PC-3 (cell line): ENCODE measurements at regions not wholly inside any gene's neighbourhood (a gene's known extent, or its start where the extent isn't known, plus 50 kb on each side); places are given as distances from the start of the nearest gene placed in this dataset.

ENCODE experiments used
- ATAC-seq: fragments of 200-7000 bp; cut with Tn5 transposase; 2 replicates; pipeline ENCODE4 v1.9.1; 2020; ENCODE audit warnings: mild to moderate bottlenecking, moderate library complexity
- BruUV-seq: library from RNA; stranded (reverse); fragments of 400-500 nt; replicated peaks from 2 replicates; lab custom pipeline; 2021; lab: Mats Ljungman, UMichigan
- CTCF ChIA-PET: fragments of 300-600 bp; sonication (Branson Sonifier 250); formaldehyde crosslinking; loops from one replicate; lab custom pipeline; 2022; ENCODE audit warnings: antibody characterized with exemption; lab: Charles Lee
- POLR2A ChIA-PET: fragments of 300-600 bp; sonication (Branson Sonifier 250); formaldehyde crosslinking; loops from one replicate; lab custom pipeline; 2022; ENCODE audit warnings: antibody characterized with exemption; ENCODE audit not compliant: unreplicated experiment; lab: Charles Lee
- DNase-seq: peaks from one replicate; pipeline ENCODE4 v3.0.0-alpha.2; 2015
- H2AFZ ChIP-seq: fragments of 300-600 bp; sonication (generic); 2 replicates; pipeline ENCODE4 v1.6.0; 2016; ENCODE audit warnings: antibody characterized with exemption, low read length
- H3F3A ChIP-seq: fragments of 300-600 bp; sonication (generic); one replicate; pipeline ENCODE4 v1.6.0; 2017; ENCODE audit warnings: antibody characterized with exemption, low read length, control low read depth, mild to moderate bottlenecking; ENCODE audit not compliant: unreplicated experiment
- H3K27ac ChIP-seq: fragments of 300-600 bp; sonication (generic); 2 replicates; pipeline ENCODE4 v1.5.1; 2016; ENCODE audit warnings: mild to moderate bottlenecking, low read length
- H3K27me3 ChIP-seq: fragments of 300-600 bp; sonication (generic); 2 replicates; pipeline ENCODE4 v1.6.1; 2016; ENCODE audit warnings: low read length, mixed read lengths
- H3K36me3 ChIP-seq: fragments of 300-600 bp; sonication (generic); 2 replicates; pipeline ENCODE4 v1.6.1; 2016; ENCODE audit warnings: low read depth, mixed run types, low read length, mixed read lengths
- H3K4me1 ChIP-seq: fragments of 300-600 bp; sonication (generic); 2 replicates; pipeline ENCODE4 v1.5.1; 2016; ENCODE audit warnings: low read length; ENCODE audit not compliant: insufficient read depth
- H3K4me2 ChIP-seq: fragments of 300-600 bp; sonication (generic); 2 replicates; pipeline ENCODE4 v1.6.0; 2016; ENCODE audit warnings: low read length
- H3K4me3 ChIP-seq: fragments of 300-600 bp; sonication (generic); 2 replicates; pipeline ENCODE4 v1.5.1; 2016; ENCODE audit warnings: mild to moderate bottlenecking, low read length, mixed read lengths
- H3K79me2 ChIP-seq: fragments of 300-600 bp; sonication (generic); 2 replicates; pipeline ENCODE4 v1.6.1; 2017; ENCODE audit warnings: low read length, mixed read lengths
- H3K9ac ChIP-seq: fragments of 300-600 bp; sonication (generic); 2 replicates; pipeline ENCODE4 v1.6.0; 2016; ENCODE audit warnings: mild to moderate bottlenecking, low read length
- H3K9me2 ChIP-seq: fragments of 300-600 bp; sonication (generic); replicated peaks from 2 replicates; pipeline ENCODE4 v1.6.1; 2016; ENCODE audit warnings: mixed run types, low read length, mixed read lengths
- H3K9me3 ChIP-seq: fragments of 300-600 bp; sonication (generic); 2 replicates; pipeline ENCODE4 v1.6.1; 2016; ENCODE audit warnings: low read length, mixed read lengths
- H4K20me1 ChIP-seq: fragments of 300-600 bp; sonication (generic); 2 replicates; pipeline ENCODE4 v1.6.1; 2016; ENCODE audit warnings: low read length, mixed read lengths
- CTCF ChIP-seq: fragments of 300-600 bp; sonication (generic); conservative IDR thresholded peaks from 2 replicates; pipeline ENCODE4 v1.5.1; 2017; ENCODE audit warnings: antibody characterized with exemption, low read depth, mild to moderate bottlenecking, low read length
- EZH2 ChIP-seq: fragments of 300-600 bp; sonication (generic); IDR thresholded peaks from one replicate; pipeline ENCODE4 v1.6.1; 2017; ENCODE audit warnings: antibody characterized with exemption, mild to moderate bottlenecking, low read length; ENCODE audit not compliant: unreplicated experiment
- EZH2phosphoT487 ChIP-seq: fragments of 300-600 bp; sonication (generic); IDR thresholded peaks from 2 replicates; pipeline ENCODE4 v1.6.1; 2018; ENCODE audit warnings: mild to moderate bottlenecking, antibody characterized with exemption, low read length, borderline replicate concordance
- intact Hi-C: fragments of 100-400 bp; cut with micrococcal nuclease; formaldehyde crosslinking; loops from 2 replicates; pipeline ENCODE4 v1.9.0; 2023

- no TSS peak for BruUV-seq
- H3K4me2 ChIP-seq = no peak overlapping the region
- H2AFZ ChIP-seq = no peak overlapping the region
- POLR2A ChIA-PET = interaction anchor here (0.6 kb wide), 1 partner anchor 86 kb away, joined by 3 read pairs; no protein-coding TSS in a partner anchor
- no peak for DNase-seq
- H3K9me3 ChIP-seq = no peaks in the 10 kb centered on the region
- TF ChIP-seq EZH2 (no peak), EZH2phosphoT487 (no peak), CTCF (no peak)
- H3F3A ChIP-seq = no peaks in the 10 kb centered on the region
- H3K79me2 ChIP-seq = no peaks in the 10 kb centered on the region
- CTCF ChIA-PET = interaction anchor here (1.8 kb wide), 1 partner anchor 103 kb away, joined by 7 read pairs; no protein-coding TSS in a partner anchor
- H3K27ac ChIP-seq = no peak overlapping the region
- intact Hi-C loops = no loop called here
- no peaks in the 10 kb centered on the region for H3K4me1 ChIP-seq
- H3K27me3 ChIP-seq = peaks cover 84% of the 10 kb centered on the region
- no peak for ATAC-seq
- H3K4me3 ChIP-seq = no peak overlapping the region
- H3K9ac ChIP-seq = no peak overlapping the region
- no peaks in the 10 kb centered on the region for H3K36me3 ChIP-seq
- no peaks in the 10 kb centered on the region for H3K9me2 ChIP-seq
- H4K20me1 ChIP-seq = no peaks in the 10 kb centered on the region
Measured at GRCh38 chr3:184474897-184475296, 86.7 kb upstream of the EPHB3 start.

- TF ChIP-seq EZH2 = no peak
- TF ChIP-seq EZH2phosphoT487 = no peak
- TF ChIP-seq CTCF = no peak
- Histone ChIP-seq H2AFZ (no peak overlapping the region), H3K9ac (no peak overlapping the region), H3K9me2 (no peaks in the 10 kb centered on the region), H4K20me1 (no peaks in the 10 kb centered on the region), H3F3A (no peaks in the 10 kb centered on the region), H3K4me2 (no peak overlapping the region), H3K36me3 (no peaks in the 10 kb centered on the region), H3K4me1 (no peaks in the 10 kb centered on the region), H3K79me2 (no peaks in the 10 kb centered on the region), H3K27me3 (peaks cover 92% of the 10 kb centered on the region), H3K9me3 (no peaks in the 10 kb centered on the region), H3K4me3 (no peak overlapping the region), H3K27ac (no peak overlapping the region)
- intact Hi-C loops = no loop called here
- CTCF ChIA-PET = interaction anchor here (0.7 kb wide), 1 partner anchor 67 kb away, joined by 4 read pairs; no protein-coding TSS in a partner anchor
- POLR2A ChIA-PET = no interaction called here
- BruUV-seq = no TSS peak
- ATAC-seq (no peak), DNase-seq (no peak)
Measured at GRCh38 chr3:184477940-184478339, 83.6 kb upstream of the EPHB3 start.

GRCh38 chr3:184479426-184480126 lies 82.0 kb upstream of the EPHB3 start:
- no peaks in the 10 kb centered on the region for H4K20me1 ChIP-seq
- H3K27me3 ChIP-seq = peaks cover 84% of the 10 kb centered on the region
- no peak overlapping the region for H2AFZ ChIP-seq
- no peaks in the 10 kb centered on the region for H3K36me3 ChIP-seq
- no peak overlapping the region for H3K4me2 ChIP-seq
- H3K79me2 ChIP-seq = no peaks in the 10 kb centered on the region
- TF ChIP-seq EZH2 = no peak
- no peak for TF ChIP-seq EZH2phosphoT487
- TF ChIP-seq CTCF = no peak
- intact Hi-C loops = no loop called here
- H3K9ac ChIP-seq = no peak overlapping the region
- DNase-seq (no peak), ATAC-seq (no peak)
- H3K27ac ChIP-seq = no peak overlapping the region
- no peak overlapping the region for H3K4me3 ChIP-seq
- H3K9me3 ChIP-seq = no peaks in the 10 kb centered on the region
- BruUV-seq = no TSS peak
- no peaks in the 10 kb centered on the region for H3K4me1 ChIP-seq
- POLR2A ChIA-PET = no interaction called here
- CTCF ChIA-PET = no interaction called here
- no peaks in the 10 kb centered on the region for H3F3A ChIP-seq
- H3K9me2 ChIP-seq = no peaks in the 10 kb centered on the region
